ENCODE measurements at regions not wholly inside any gene's neighbourhood (a gene's known extent, or its start where the extent isn't known, plus 50 kb on each side); places are given as distances from the start of the nearest gene placed in this dataset.

GRCh38 chr4:89403826-89404225 is 96.2 kb upstream of the GPRIN3 start:
- H3K4me3 ChIP-seq: no peak overlapping the region
- H3K27ac ChIP-seq: no peak overlapping the region
- TF ChIP-seq CTCF (IDR thresholded peaks at IDR 0.05): no peak
- DNase-seq (ENCODE audit: low spot score): no peak

- no peak for TF ChIP-seq CTCF (IDR thresholded peaks at IDR 0.05)
- no peak overlapping the region for H3K27ac ChIP-seq
- H3K4me3 ChIP-seq: no peak overlapping the region
- no peak for DNase-seq (ENCODE audit: low spot score)
Measured at GRCh38 chr4:89400287-89401035, 92.9 kb upstream of the GPRIN3 start.

GRCh38 chr4:89398644-89399043 is 91.0 kb upstream of the GPRIN3 start:
- no peak for DNase-seq (ENCODE audit: low spot score)
- no peak for TF ChIP-seq CTCF (IDR thresholded peaks at IDR 0.05)
- Histone ChIP-seq H3K4me3 (no peak overlapping the region), H3K27ac (no peak overlapping the region)

GRCh38 chr4:89398146-89398545 is 90.5 kb upstream of the GPRIN3 start:
- DNase-seq (ENCODE audit: low spot score): no peak
- TF ChIP-seq CTCF (IDR thresholded peaks at IDR 0.05): no peak
- Histone ChIP-seq H3K4me3 (no peak overlapping the region), H3K27ac (no peak overlapping the region)

- no peak for TF ChIP-seq CTCF (IDR thresholded peaks at IDR 0.05)
- Histone ChIP-seq H3K27ac (no peak overlapping the region), H3K4me3 (no peak overlapping the region)
- DNase-seq (ENCODE audit: low spot score): no peak
Measured at GRCh38 chr4:89397441-89397840, 89.8 kb upstream of the GPRIN3 start.

- DNase-seq (ENCODE audit: low spot score): no peak
- no peak overlapping the region for H3K27ac ChIP-seq
- no peak overlapping the region for H3K4me3 ChIP-seq
- no peak for TF ChIP-seq CTCF (IDR thresholded peaks at IDR 0.05)
Measured at GRCh38 chr4:89382439-89382838, 74.8 kb upstream of the GPRIN3 start.

GRCh38 chr4:89380980-89381379 is 73.4 kb upstream of the GPRIN3 start:
- H3K4me3 ChIP-seq: no peak overlapping the region
- H3K27ac ChIP-seq: no peak overlapping the region
- no peak for TF ChIP-seq CTCF (IDR thresholded peaks at IDR 0.05)
- DNase-seq (ENCODE audit: low spot score): no peak
